GM19463 (cell line): ENCODE measurements at regions not wholly inside any gene's neighbourhood (a gene's known extent, or its start where the extent isn't known, plus 50 kb on each side); places are given as distances from the start of the nearest gene placed in this dataset.
"Not testable (repeated sequence)": the region's sequence is repeated elsewhere in the genome, so short reads cannot be mapped to it uniquely, and the experiment has no call there.

Experiments
- ATAC-seq: cut with Tn5 transposase; IDR thresholded peaks from one replicate; pipeline ENCODE4 v1.9.1; 2021; ENCODE audit warnings: mild to moderate bottlenecking, moderate library complexity; ENCODE audit not compliant: unreplicated experiment

DNA sequence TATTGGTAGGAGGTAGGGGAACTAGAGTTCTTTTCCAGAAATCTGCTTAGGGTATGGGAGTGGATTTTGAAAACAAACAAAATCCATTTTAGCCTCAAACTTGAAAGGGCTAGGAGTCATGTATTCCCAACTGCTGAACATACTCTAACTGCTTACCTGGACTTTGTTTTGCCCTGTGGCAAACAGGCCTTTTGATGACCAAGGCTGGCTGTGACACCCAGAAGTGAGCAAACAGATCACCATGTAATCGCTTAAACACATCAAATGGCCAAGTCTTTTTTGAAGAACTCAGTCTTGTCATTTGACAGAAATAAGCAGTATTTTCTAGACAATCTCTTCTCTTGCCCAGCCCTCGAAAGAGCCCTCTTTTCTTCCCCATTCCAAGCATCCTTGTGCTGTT, 203.4 kb downstream of the KIT start:
- no peak for ATAC-seq

- ATAC-seq = no peak
Observed at GRCh38 chr4:54855191-54855854, 197.6 kb downstream of the KIT start.

DNA sequence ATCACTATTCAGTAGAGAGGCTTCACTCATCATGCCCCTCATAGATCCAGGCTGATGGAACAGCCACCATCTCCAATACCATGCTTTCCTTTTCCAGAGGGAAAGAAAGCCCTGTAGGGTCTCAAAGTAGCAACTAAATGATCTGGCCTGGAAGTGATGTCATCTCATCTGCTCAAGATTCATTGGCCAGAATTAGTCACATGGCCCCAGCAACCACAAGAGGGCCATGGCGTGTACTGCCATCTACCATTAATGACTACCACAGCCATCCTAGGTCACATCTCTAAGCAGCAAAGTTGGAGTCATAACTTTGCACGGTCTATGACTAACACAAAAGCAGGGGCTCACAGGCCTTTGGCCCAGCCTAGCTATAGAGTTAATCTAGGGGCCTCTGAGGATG, 194.8 kb downstream of the KIT start:
- ATAC-seq = no peak

GRCh38 chr4:54852054-54852453, 194.3 kb downstream of the KIT start:
- ATAC-seq = no peak

DNA sequence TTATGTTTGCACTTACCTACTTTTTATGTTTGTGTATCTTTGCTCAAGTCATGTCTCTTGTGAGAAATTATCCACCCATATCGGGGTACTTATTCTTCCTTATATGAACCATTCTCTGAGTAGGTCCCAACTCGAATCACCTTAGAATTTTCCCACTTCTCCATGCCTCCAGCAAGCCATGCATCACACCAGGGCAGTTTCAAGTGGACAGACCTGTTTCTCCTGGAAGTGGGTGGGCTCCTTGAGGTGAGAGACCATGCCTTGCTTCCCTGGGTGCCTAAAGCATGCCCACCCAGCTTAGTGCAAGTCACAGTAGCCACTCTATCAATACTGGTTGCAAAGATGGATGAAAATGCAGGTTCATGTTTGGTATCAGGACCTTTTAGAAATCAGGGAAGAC, 187.2 kb downstream of the KIT start:
- no peak for ATAC-seq

GRCh38 chr4:54843946-54844345, 186.2 kb downstream of the KIT start:
- ATAC-seq = no peak

- ATAC-seq = no peak
Observed at GRCh38 chr4:54843106-54843505, 185.3 kb downstream of the KIT start.

DNA sequence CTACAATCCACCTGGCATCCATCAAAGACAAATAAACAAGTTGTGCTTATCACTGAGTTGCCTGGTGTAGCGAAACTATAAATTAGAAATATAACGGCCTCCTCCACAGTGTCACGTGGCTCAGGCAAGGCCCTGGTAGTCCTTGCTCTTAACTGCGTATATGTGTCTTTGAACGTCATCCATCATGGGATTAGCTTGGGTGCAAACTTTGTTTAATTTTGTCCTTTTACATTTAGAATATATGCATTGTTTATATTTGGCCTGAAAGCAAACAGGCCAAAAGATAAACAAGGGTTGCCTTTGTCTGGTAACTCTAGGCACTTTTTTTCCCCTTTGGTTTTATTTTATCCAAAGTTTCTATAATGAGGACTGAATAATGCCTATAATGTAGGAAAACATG, 184.9 kb downstream of the KIT start:
- no peak for ATAC-seq

DNA sequence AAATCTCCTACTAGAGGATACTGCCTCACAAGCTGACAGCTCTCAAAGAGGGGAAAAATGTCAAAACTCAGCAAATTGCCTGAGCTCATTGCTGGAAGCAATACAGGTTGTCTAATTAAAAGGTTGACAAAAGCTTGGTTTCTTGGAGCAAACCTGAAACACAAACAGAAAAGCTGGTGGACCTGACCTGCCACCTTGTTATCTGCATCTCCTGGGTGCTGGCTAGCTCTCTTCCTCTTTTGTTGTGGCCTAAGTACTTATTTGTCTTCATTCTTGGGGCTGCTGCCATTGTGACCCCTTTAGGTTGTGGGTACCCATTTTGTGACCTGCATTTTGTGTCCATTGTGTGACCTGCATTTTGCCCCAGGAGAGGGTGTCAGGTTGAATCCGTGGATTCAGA, 184.5 kb downstream of the KIT start:
- ATAC-seq = no peak

- ATAC-seq = peak; percentile 54
Observed at GRCh38 chr4:54840992-54841768, 183.4 kb downstream of the KIT start.

DNA sequence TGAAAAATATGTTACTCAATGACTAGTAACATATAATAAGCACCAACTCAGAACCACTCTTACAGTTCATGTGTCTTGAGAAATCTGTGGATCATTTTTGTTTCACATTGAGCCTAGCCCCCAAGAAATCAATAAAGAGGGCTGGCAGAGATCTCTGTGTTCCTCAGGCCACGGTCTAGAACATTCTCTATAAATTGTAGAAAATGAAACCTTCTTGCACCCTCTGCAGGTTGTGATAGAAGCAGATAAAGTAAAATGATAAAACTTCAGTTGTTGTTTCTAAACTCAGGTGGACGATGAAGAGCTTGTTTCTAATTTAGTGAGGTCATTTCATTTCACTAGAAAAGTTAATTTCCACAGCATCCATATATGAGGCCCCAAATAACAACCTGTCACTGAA, 182.7 kb downstream of the KIT start:
- peak; percentile 18 for ATAC-seq

DNA sequence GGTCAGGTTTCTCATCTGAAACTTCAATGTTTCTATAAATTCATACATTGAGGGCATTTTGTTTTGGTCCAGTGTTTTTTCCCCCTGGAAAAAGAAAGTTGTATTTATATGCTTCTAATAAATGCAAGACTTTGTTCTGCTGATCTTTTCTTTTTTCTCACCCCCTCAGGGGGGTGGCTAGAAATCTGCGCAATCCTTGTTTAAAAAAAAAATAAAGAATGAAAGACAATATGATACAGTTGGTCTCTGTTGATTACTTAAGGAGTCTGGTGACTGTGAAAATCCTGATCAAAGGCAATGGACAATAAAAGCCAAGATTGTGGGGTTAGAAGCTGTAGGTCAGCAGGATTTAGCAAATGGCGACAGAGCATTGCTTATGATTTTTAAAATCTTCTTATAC, 180.5 kb downstream of the KIT start:
- no peak for ATAC-seq

- ATAC-seq = no peak
Observed at GRCh38 chr4:54837576-54838140, 179.9 kb downstream of the KIT start.

GRCh38 chr4:54828361-54828760, 170.6 kb downstream of the KIT start:
- not testable (repeated sequence) for ATAC-seq

GRCh38 chr4:54823616-54824015, 165.9 kb downstream of the KIT start:
- ATAC-seq = no peak

DNA sequence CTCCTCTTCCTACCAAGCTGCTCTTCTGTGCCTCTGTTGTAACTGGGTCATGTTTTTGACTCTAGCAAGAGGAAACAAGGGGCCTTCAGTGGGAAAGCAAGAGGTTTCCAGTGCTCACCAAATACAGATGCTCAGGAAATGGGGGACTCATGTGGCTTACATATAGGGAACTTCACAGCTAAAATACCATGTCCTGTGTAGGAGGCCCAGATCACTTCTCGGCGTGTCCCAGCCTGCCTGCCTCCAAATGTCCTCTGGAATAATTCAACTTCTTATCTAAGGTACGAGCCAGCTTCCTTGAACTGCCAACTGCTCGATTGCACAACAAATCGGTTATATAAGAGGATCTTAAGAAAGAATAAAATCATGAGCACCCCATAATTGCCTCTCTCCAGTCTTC, 161.3 kb downstream of the KIT start:
- ATAC-seq = no peak

DNA sequence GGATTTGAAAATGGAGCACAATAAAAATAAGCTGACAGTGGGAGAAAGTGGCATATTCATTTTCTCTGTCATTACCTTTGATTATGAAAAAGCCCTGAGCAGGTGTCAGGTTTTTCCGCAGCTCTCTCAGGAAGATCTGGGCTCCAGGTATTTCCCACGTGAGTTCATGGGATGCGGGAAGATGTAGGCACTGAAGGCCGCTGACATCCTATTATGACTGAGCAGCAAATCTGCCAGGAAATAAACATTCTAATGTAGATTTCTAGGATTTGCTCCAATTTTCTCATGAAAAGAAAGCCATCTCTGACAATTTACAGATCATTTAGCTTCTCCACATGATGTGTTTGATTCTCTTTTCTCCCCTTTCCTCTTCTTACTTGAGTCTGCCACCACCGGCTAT, 160.7 kb downstream of the KIT start:
- no peak for ATAC-seq

DNA sequence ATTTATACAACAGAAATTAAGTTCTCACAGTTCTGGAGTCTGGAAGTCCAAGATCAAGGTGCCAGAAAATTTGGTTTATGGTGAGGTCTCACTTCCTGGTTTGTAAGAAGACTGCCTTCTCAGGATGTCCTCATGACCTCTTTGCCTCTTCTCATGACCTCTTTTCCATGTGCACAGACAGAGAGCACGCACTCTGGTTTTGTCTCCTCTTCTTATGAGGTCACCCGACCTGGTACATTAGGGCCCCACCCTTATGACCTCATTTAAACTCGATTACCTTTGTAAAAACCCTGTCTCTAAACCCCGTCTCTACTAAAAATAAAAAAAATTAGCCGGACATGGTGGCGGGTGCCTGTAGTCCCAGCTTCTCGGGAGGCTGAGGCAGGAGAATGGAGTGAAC, 155.9 kb downstream of the KIT start:
- no peak for ATAC-seq

DNA sequence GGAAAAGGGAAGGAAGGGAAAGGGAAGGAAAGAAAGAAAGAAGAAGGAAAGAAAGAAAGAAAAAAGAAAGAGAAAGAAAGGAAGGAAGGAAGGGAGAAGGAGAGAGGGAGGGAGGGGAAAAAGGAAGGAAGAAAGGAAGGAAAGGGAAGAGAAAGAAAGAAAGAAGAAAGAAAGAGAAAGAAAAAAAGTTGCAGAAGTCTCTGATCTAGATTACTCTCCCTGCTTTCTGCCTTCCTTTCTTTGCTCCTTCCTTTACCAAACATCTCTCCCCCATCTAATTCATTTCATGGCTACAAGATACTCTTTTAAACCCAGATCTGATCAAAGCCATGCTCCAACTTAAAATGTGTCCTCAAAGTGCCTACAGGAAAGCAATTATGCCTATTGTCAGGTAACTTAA, 148.6 kb downstream of the KIT start:
- no peak for ATAC-seq

DNA sequence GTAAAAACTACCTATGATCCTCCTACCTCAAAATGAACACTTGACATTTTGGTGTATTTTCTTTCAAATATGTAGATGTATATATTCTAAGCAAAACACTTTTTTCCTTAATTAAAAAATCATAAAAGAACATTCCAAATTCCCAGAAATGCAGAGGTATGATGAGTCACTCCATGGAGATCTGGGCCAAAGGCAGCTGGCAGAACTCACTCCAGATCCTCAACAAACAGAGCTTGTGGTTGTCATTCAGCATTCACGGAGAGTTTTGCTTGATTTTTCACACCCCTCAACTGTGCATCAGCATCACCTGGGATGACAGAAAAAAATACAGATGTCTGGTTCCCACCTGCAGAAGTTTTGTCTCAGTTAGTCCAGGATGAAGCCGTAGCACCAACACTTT, 144.6 kb downstream of the KIT start:
- ATAC-seq = no peak

DNA sequence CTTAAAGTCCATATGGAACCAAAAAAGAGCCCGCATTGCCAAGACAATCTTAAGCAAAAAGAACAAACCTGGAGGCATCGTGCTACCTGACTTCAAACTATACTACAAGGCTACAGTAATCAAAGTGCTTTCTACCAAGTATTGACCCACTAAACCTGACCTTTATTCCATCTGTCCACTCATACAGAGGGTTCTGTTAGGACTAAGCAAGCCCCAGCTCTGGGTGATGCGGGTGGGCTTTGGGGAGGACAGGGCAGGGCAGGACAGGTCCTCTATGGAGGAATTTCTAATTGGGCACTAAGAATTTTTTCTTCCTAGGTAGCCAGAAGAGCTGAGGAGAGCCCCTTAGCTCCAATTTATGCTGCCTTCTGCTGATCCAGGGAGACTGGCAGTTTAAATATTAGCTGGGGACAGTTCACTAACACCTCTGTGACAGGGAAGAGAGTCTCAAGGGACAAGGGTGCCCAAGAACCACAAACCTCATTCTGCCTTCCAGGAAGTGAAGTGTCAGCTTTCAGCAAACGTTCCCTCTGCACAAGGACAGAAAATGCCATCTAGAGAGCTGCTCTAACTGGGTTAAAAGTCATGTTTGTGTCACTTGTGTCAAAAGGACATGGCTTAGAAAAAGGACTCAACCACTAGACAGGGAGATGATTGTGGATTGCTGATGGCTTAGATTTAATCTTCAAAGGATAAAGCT, 143.2 kb downstream of the KIT start:
- ATAC-seq = peak; percentile 97

GRCh38 chr4:54794579-54794978, 136.8 kb downstream of the KIT start:
- ATAC-seq = no peak
